ENCODE measurements at regions not wholly inside any gene's neighbourhood (a gene's known extent, or its start where the extent isn't known, plus 50 kb on each side); places are given as distances from the start of the nearest gene placed in this dataset.

- H3K9me3 ChIP-seq (ENCODE audit: insufficient read depth, low read depth, low read length) = no peaks in the 10 kb centered on the region
- TF ChIP-seq CTCF (IDR thresholded peaks at IDR 0.05; ENCODE audit: insufficient read depth, low read depth, low read length) (no peak), EZH2 (IDR thresholded peaks at IDR 0.05; ENCODE audit: insufficient read depth, low read length) (no peak)
- Mint-ChIP-seq H3K9me3 (ENCODE audit: unreplicated experiment) (no peaks in the 10 kb centered on the region), H3K4me1 (ENCODE audit: low read depth, unreplicated experiment) (no peaks in the 10 kb centered on the region), H3K36me3 (ENCODE audit: low read depth, unreplicated experiment) (no peaks in the 10 kb centered on the region), H3K27ac (ENCODE audit: unreplicated experiment) (no peak overlapping the region), H3K4me3 (ENCODE audit: unreplicated experiment) (no peak overlapping the region), H3K27me3 (ENCODE audit: low read depth, unreplicated experiment) (no peaks in the 10 kb centered on the region)
- H3K4me1 ChIP-seq (ENCODE audit: insufficient read depth, low read length) = no peaks in the 10 kb centered on the region
- no peak for FAIRE-seq
- DNase-seq (ENCODE audit: low read depth) = no peak
- H3K9ac ChIP-seq (ENCODE audit: low read length) = no peak overlapping the region
- no peak overlapping the region for H3K4me2 ChIP-seq (ENCODE audit: low read length)
- H4K20me1 ChIP-seq (ENCODE audit: insufficient read depth, low read length) = no peaks in the 10 kb centered on the region
- no peak overlapping the region for H3K4me3 ChIP-seq (ENCODE audit: insufficient read depth, low read depth, low read length)
- no peak overlapping the region for H3K27ac ChIP-seq (ENCODE audit: low read depth, low read length)
- H3K79me2 ChIP-seq (ENCODE audit: insufficient read depth, low read length) = no peaks in the 10 kb centered on the region
- no peak overlapping the region for H2AFZ ChIP-seq (ENCODE audit: low read depth, low read length)
- H3K27me3 ChIP-seq (ENCODE audit: insufficient read depth, low read length) = no peaks in the 10 kb centered on the region
- no peaks in the 10 kb centered on the region for H3K36me3 ChIP-seq (ENCODE audit: insufficient read depth, low read length)
Measured at GRCh38 chr7:9083837-9084236, 650.4 kb downstream of the NXPH1 start.

- no peak for DNase-seq (ENCODE audit: low read depth)
- no peak for TF ChIP-seq EZH2 (IDR thresholded peaks at IDR 0.05; ENCODE audit: insufficient read depth, low read length)
- no peak for TF ChIP-seq CTCF (IDR thresholded peaks at IDR 0.05; ENCODE audit: insufficient read depth, low read depth, low read length)
- FAIRE-seq = no peak
- H3K4me3 Mint-ChIP-seq (ENCODE audit: unreplicated experiment) = no peak overlapping the region
- H3K4me2 ChIP-seq (ENCODE audit: low read length) = no peak overlapping the region
- H2AFZ ChIP-seq (ENCODE audit: low read depth, low read length) = no peak overlapping the region
- no peaks in the 10 kb centered on the region for H3K9me3 Mint-ChIP-seq (ENCODE audit: unreplicated experiment)
- H3K79me2 ChIP-seq (ENCODE audit: insufficient read depth, low read length) = no peaks in the 10 kb centered on the region
- no peak overlapping the region for H3K27ac ChIP-seq (ENCODE audit: low read depth, low read length)
- H4K20me1 ChIP-seq (ENCODE audit: insufficient read depth, low read length) = no peaks in the 10 kb centered on the region
- no peaks in the 10 kb centered on the region for H3K4me1 ChIP-seq (ENCODE audit: insufficient read depth, low read length)
- H3K36me3 Mint-ChIP-seq (ENCODE audit: low read depth, unreplicated experiment) = no peaks in the 10 kb centered on the region
- no peaks in the 10 kb centered on the region for H3K4me1 Mint-ChIP-seq (ENCODE audit: low read depth, unreplicated experiment)
- no peak overlapping the region for H3K9ac ChIP-seq (ENCODE audit: low read length)
- no peaks in the 10 kb centered on the region for H3K9me3 ChIP-seq (ENCODE audit: insufficient read depth, low read depth, low read length)
- H3K27me3 ChIP-seq (ENCODE audit: insufficient read depth, low read length) = no peaks in the 10 kb centered on the region
- no peaks in the 10 kb centered on the region for H3K36me3 ChIP-seq (ENCODE audit: insufficient read depth, low read length)
- no peaks in the 10 kb centered on the region for H3K27me3 Mint-ChIP-seq (ENCODE audit: low read depth, unreplicated experiment)
- H3K4me3 ChIP-seq (ENCODE audit: insufficient read depth, low read depth, low read length) = no peak overlapping the region
- no peak overlapping the region for H3K27ac Mint-ChIP-seq (ENCODE audit: unreplicated experiment)
Measured at GRCh38 chr7:9091282-9091681, 657.9 kb downstream of the NXPH1 start.

GRCh38 chr7:9097565-9098060 is 664.2 kb downstream of the NXPH1 start:
- H3K4me3 ChIP-seq (ENCODE audit: insufficient read depth, low read depth, low read length) = no peak overlapping the region
- Mint-ChIP-seq H3K9me3 (ENCODE audit: unreplicated experiment) (peaks cover 3% of the 10 kb centered on the region), H3K36me3 (ENCODE audit: low read depth, unreplicated experiment) (no peaks in the 10 kb centered on the region), H3K27me3 (ENCODE audit: low read depth, unreplicated experiment) (no peaks in the 10 kb centered on the region), H3K27ac (ENCODE audit: unreplicated experiment) (no peak overlapping the region), H3K4me1 (ENCODE audit: low read depth, unreplicated experiment) (peaks cover 2% of the 10 kb centered on the region), H3K4me3 (ENCODE audit: unreplicated experiment) (no peak overlapping the region)
- FAIRE-seq (no peak), DNase-seq (ENCODE audit: low read depth) (peak; percentile 10)
- no peaks in the 10 kb centered on the region for H3K27me3 ChIP-seq (ENCODE audit: insufficient read depth, low read length)
- peaks cover 2% of the 10 kb centered on the region for H3K9me3 ChIP-seq (ENCODE audit: insufficient read depth, low read depth, low read length)
- no peaks in the 10 kb centered on the region for H3K36me3 ChIP-seq (ENCODE audit: insufficient read depth, low read length)
- no peak overlapping the region for H2AFZ ChIP-seq (ENCODE audit: low read depth, low read length)
- no peak overlapping the region for H3K27ac ChIP-seq (ENCODE audit: low read depth, low read length)
- no peaks in the 10 kb centered on the region for H3K79me2 ChIP-seq (ENCODE audit: insufficient read depth, low read length)
- no peak for TF ChIP-seq CTCF (IDR thresholded peaks at IDR 0.05; ENCODE audit: insufficient read depth, low read depth, low read length)
- no peak for TF ChIP-seq EZH2 (IDR thresholded peaks at IDR 0.05; ENCODE audit: insufficient read depth, low read length)
- H4K20me1 ChIP-seq (ENCODE audit: insufficient read depth, low read length) = no peaks in the 10 kb centered on the region
- no peak overlapping the region for H3K9ac ChIP-seq (ENCODE audit: low read length)
- H3K4me1 ChIP-seq (ENCODE audit: insufficient read depth, low read length) = no peaks in the 10 kb centered on the region
- H3K4me2 ChIP-seq (ENCODE audit: low read length) = no peak overlapping the region

All from astrocyte (in vitro differentiated cells and primary cell).